ENCODE measurements at regions not wholly inside any gene's neighbourhood (a gene's known extent, or its start where the extent isn't known, plus 50 kb on each side); places are given as distances from the start of the nearest gene placed in this dataset.
A peak's percentile ranks its signal among the peaks of the same experiment; 100 is the strongest.
"Not testable (repeated sequence)": the region's sequence is repeated elsewhere in the genome, so short reads cannot be mapped to it uniquely, and the experiment has no call there.

DNA sequence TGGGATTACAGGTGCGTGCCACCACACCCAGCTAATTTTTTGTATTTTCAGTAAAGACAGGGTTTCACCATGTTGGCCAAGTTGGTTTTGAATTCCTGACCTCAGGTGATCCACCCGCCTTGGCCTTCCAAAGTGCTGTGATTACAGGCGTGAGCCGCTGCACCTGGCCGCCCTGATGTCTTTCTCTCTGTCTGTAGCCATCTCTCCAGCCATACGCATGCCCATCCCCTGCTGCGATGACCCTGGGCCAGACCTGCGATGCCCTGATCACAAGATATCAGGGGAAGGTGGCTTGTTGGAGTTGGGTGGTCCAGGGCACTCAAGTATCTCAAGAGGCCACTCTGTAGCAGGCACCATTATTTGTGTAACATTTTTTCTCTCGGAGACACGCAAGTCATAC, 54.4 kb upstream of the RBFOX2 start:
- no peaks in the 10 kb centered on the region for H3K27me3 ChIP-seq (ENCODE audit: insufficient read depth, low read length)
- no peaks in the 10 kb centered on the region for H3K27me3 Mint-ChIP-seq (ENCODE audit: low read depth, unreplicated experiment)
- no peak overlapping the region for H3K4me3 Mint-ChIP-seq (ENCODE audit: unreplicated experiment)

GRCh38 chr22:36081023-36081431, 52.4 kb upstream of the RBFOX2 start:
- peaks cover 5% of the 10 kb centered on the region for H3K9me3 Mint-ChIP-seq (ENCODE audit: unreplicated experiment)
- TF ChIP-seq CTCF (IDR thresholded peaks at IDR 0.05; ENCODE audit: insufficient read depth, low read depth, low read length) (no peak), EZH2 (IDR thresholded peaks at IDR 0.05; ENCODE audit: insufficient read depth, low read length) (no peak)
- peak overlapping the region; percentile 78 for H3K27ac ChIP-seq (ENCODE audit: low read depth, low read length)
- peak overlapping the region; percentile 70 for H2AFZ ChIP-seq (ENCODE audit: low read depth, low read length)
- no peak overlapping the region for H3K4me3 ChIP-seq (ENCODE audit: insufficient read depth, low read depth, low read length)
- H3K27me3 ChIP-seq (ENCODE audit: insufficient read depth, low read length), result no peaks in the 10 kb centered on the region
- peaks cover 3% of the 10 kb centered on the region for H3K4me1 ChIP-seq (ENCODE audit: insufficient read depth, low read length)
- H3K79me2 ChIP-seq (ENCODE audit: insufficient read depth, low read length), result no peaks in the 10 kb centered on the region
- FAIRE-seq, result peak; percentile 84
- no peak overlapping the region for H3K4me3 Mint-ChIP-seq (ENCODE audit: unreplicated experiment)
- no peaks in the 10 kb centered on the region for H3K9me3 ChIP-seq (ENCODE audit: insufficient read depth, low read depth, low read length)
- peaks cover 7% of the 10 kb centered on the region for H3K4me1 Mint-ChIP-seq (ENCODE audit: low read depth, unreplicated experiment)
- no peaks in the 10 kb centered on the region for H3K27me3 Mint-ChIP-seq (ENCODE audit: low read depth, unreplicated experiment)
- no peaks in the 10 kb centered on the region for H4K20me1 ChIP-seq (ENCODE audit: insufficient read depth, low read length)
- no peaks in the 10 kb centered on the region for H3K36me3 ChIP-seq (ENCODE audit: insufficient read depth, low read length)
- peak overlapping the region; percentile 83 for H3K27ac Mint-ChIP-seq (ENCODE audit: unreplicated experiment)
- peak; percentile 96 for DNase-seq (ENCODE audit: low read depth)
- H3K36me3 Mint-ChIP-seq (ENCODE audit: low read depth, unreplicated experiment), result no peaks in the 10 kb centered on the region
- peak overlapping the region; percentile 17 for H3K9ac ChIP-seq (ENCODE audit: low read length)
- peak overlapping the region; percentile 49 for H3K4me2 ChIP-seq (ENCODE audit: low read length)

More for the DNA sequence above, 54.4 kb upstream of the RBFOX2 start:
- no peak for TF ChIP-seq CTCF (IDR thresholded peaks at IDR 0.05; ENCODE audit: insufficient read depth, low read depth, low read length)
- TF ChIP-seq EZH2 (IDR thresholded peaks at IDR 0.05; ENCODE audit: insufficient read depth, low read length), result no peak
- H3K27ac Mint-ChIP-seq (ENCODE audit: unreplicated experiment), result no peak overlapping the region
- Histone ChIP-seq H3K4me2 (ENCODE audit: low read length) (no peak overlapping the region), H3K36me3 (ENCODE audit: insufficient read depth, low read length) (no peaks in the 10 kb centered on the region), H3K4me3 (ENCODE audit: insufficient read depth, low read depth, low read length) (no peak overlapping the region), H3K79me2 (ENCODE audit: insufficient read depth, low read length) (no peaks in the 10 kb centered on the region), H3K27ac (ENCODE audit: low read depth, low read length) (no peak overlapping the region), H3K9ac (ENCODE audit: low read length) (no peak overlapping the region), H3K4me1 (ENCODE audit: insufficient read depth, low read length) (peaks cover 3% of the 10 kb centered on the region), H2AFZ (ENCODE audit: low read depth, low read length) (no peak overlapping the region), H4K20me1 (ENCODE audit: insufficient read depth, low read length) (no peaks in the 10 kb centered on the region), H3K9me3 (ENCODE audit: insufficient read depth, low read depth, low read length) (no peaks in the 10 kb centered on the region)
- FAIRE-seq (no peak), DNase-seq (ENCODE audit: low read depth) (no peak)
- H3K36me3 Mint-ChIP-seq (ENCODE audit: low read depth, unreplicated experiment), result no peaks in the 10 kb centered on the region
- H3K9me3 Mint-ChIP-seq (ENCODE audit: unreplicated experiment), result no peaks in the 10 kb centered on the region
- peaks cover 5% of the 10 kb centered on the region for H3K4me1 Mint-ChIP-seq (ENCODE audit: low read depth, unreplicated experiment)

GRCh38 chr22:36080281-36080680, 51.7 kb upstream of the RBFOX2 start:
- not testable (repeated sequence) for H3K4me1 ChIP-seq (ENCODE audit: insufficient read depth, low read length); H3K4me3 ChIP-seq (ENCODE audit: insufficient read depth, low read depth, low read length); H2AFZ ChIP-seq (ENCODE audit: low read depth, low read length); H3K27me3 ChIP-seq (ENCODE audit: insufficient read depth, low read length); H3K27ac ChIP-seq (ENCODE audit: low read depth, low read length); H3K27ac Mint-ChIP-seq (ENCODE audit: unreplicated experiment); H3K4me3 Mint-ChIP-seq (ENCODE audit: unreplicated experiment); H3K79me2 ChIP-seq (ENCODE audit: insufficient read depth, low read length); H3K4me1 Mint-ChIP-seq (ENCODE audit: low read depth, unreplicated experiment); H3K9me3 Mint-ChIP-seq (ENCODE audit: unreplicated experiment); H3K27me3 Mint-ChIP-seq (ENCODE audit: low read depth, unreplicated experiment); H3K36me3 Mint-ChIP-seq (ENCODE audit: low read depth, unreplicated experiment); DNase-seq (ENCODE audit: low read depth); H3K4me2 ChIP-seq (ENCODE audit: low read length); H4K20me1 ChIP-seq (ENCODE audit: insufficient read depth, low read length); H3K9ac ChIP-seq (ENCODE audit: low read length); H3K9me3 ChIP-seq (ENCODE audit: insufficient read depth, low read depth, low read length); FAIRE-seq; H3K36me3 ChIP-seq (ENCODE audit: insufficient read depth, low read length)

Measured in astrocyte (in vitro differentiated cells and primary cell).